GM10248 (cell line): ENCODE measurements at regions not wholly inside any gene's neighbourhood (a gene's known extent, or its start where the extent isn't known, plus 50 kb on each side); places are given as distances from the start of the nearest gene placed in this dataset.

Experiments
- CTCF ChIA-PET: fragments of 300-600 bp; sonication (Branson Sonifier 250); formaldehyde crosslinking; extraction: SDS; loops from one replicate; lab custom pipeline; 2021; ENCODE audit warnings: antibody characterized with exemption; lab: Yijun Ruan, JAX
- POLR2A ChIA-PET: fragments of 350-650 bp; sonication (Branson Sonifier 250); formaldehyde crosslinking; extraction: SDS; loops from one replicate; lab custom pipeline; 2020; ENCODE audit warnings: antibody characterized with exemption; lab: Yijun Ruan, JAX
- DNase-seq: peaks from one replicate; pipeline ENCODE4 v3.0.0; 2012; ENCODE audit errors: extremely low spot score
- CTCF ChIP-seq: IDR thresholded peaks from 2 replicates; pipeline ENCODE4 v1.5.1; 2012; ENCODE audit warnings: mild to moderate bottlenecking, low read depth; ENCODE audit errors: extremely low read depth, missing control alignments, control extremely low read depth

GRCh38 chr17:71909155-71909554 is 211.7 kb upstream of the SOX9 start:
- ChIA-PET CTCF (no interaction called here), POLR2A (no interaction called here)
- DNase-seq: no peak
- no peak for TF ChIP-seq CTCF

GRCh38 chr17:71910002-71910401 is 210.8 kb upstream of the SOX9 start:
- ChIA-PET CTCF (no interaction called here), POLR2A (no interaction called here)
- DNase-seq: no peak
- no peak for TF ChIP-seq CTCF

- ChIA-PET POLR2A (no interaction called here), CTCF (interaction anchor here (0.8 kb wide), 1 partner anchor 11 kb away, joined by 3 read pairs; no protein-coding TSS in a partner anchor)
- no peak for TF ChIP-seq CTCF
- DNase-seq: no peak
These were observed 206.8 kb upstream of the SOX9 start for GRCh38 chr17:71914042-71914441.

GRCh38 chr17:71914812-71915211 is 206.0 kb upstream of the SOX9 start:
- no peak for DNase-seq
- POLR2A ChIA-PET: no interaction called here
- CTCF ChIA-PET: no interaction called here

GRCh38 chr17:71917715-71918114 is 203.1 kb upstream of the SOX9 start:
- no peak for DNase-seq
- ChIA-PET POLR2A (no interaction called here), CTCF (no interaction called here)
- no peak for TF ChIP-seq CTCF

More at GRCh38 chr17:71914812-71915211, 206.0 kb upstream of the SOX9 start:
- TF ChIP-seq CTCF: no peak

GRCh38 chr17:71919186-71919585 is 201.6 kb upstream of the SOX9 start:
- no peak for DNase-seq
- TF ChIP-seq CTCF: no peak
- CTCF ChIA-PET: no interaction called here
- POLR2A ChIA-PET: no interaction called here

GRCh38 chr17:71919896-71920295 is 200.9 kb upstream of the SOX9 start:
- ChIA-PET CTCF (no interaction called here), POLR2A (no interaction called here)
- no peak for DNase-seq
- no peak for TF ChIP-seq CTCF
